GM18520 (cell line): ENCODE measurements at regions not wholly inside any gene's neighbourhood (a gene's known extent, or its start where the extent isn't known, plus 50 kb on each side); places are given as distances from the start of the nearest gene placed in this dataset.
"Not testable (repeated sequence)": the region's sequence is repeated elsewhere in the genome, so short reads cannot be mapped to it uniquely, and the experiment has no call there.

Experiments
- ATAC-seq: cut with Tn5 transposase; IDR thresholded peaks from one replicate; pipeline ENCODE4 v1.9.1; 2021; ENCODE audit not compliant: unreplicated experiment

DNA sequence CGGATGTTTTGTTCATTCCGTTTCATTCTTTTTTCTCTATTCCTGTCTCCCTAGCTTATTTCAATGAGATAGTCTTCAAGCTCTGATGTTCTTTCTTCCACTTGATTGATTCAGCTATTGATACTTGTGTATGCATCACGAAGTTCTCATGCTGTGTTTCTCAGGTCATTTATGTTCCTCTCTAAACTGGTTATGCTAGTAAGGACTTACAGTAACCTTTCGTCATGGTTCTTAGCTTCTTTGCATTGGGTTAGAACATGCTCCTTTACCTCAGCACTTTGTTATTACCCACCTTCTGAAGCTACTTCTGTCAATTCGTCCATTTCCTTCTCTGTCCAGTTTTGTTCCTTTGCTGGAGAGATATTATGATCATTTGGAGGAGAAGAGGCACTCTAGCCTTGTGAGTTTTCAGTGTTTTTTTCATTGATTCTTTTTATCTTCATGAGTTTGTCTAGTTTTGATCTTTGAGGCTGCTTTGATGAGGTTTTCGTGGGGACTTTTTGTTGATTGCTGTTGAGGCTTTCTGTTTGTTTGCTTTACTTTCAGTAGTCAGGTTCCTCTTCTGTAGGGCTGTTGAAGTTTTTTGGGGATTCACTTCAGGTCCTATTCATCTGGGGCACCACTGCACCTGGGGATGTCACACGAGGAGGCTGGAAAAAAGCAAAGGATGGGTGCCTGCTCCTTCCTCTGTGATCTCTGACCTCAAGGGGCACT, 496.9 kb upstream of the LRRC7 start:
- no peak for ATAC-seq

DNA sequence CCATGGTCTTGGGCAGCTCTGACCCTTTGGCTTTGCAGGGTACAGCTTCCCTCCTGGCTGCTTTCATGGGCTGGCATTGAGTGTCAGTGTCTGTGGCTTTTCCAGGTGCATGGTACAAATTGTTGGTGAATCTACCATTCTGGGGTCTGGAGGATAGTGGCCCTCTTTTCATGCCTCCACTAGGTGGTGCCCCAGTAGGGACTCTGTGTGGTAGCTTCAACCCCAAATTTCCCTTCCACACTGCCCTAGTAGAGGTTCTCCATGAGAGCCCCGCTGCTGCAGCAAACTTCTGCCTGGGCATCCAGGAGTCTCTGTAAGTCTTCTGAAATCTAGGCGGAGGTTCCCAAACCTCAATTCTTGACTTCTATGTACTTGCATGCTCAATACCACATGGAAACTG, 494.5 kb upstream of the LRRC7 start:
- no peak for ATAC-seq

- ATAC-seq: no peak
Observed at GRCh38 chr1:69076631-69077030, 491.1 kb upstream of the LRRC7 start.

DNA sequence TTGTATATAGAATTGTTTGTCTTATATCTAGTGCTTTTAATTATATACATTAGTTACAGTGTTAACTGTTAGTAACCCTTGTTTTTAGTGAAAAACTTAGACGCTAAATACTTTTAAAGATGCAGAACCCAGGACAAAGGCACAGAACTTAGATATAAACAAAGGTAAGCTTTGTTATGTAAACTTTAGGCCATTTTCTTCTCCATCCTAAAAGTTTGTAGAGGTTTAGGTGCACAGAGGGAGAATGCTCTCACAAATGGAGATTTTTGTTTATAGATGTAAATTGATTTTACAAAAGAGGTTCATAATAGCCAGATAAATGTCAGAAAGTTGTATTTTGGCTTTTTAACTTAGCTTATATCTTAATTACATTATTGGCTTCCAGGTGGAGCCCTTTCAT, 490.5 kb upstream of the LRRC7 start:
- no peak for ATAC-seq

- no peak for ATAC-seq
Observed at GRCh38 chr1:69077633-69078032, 490.1 kb upstream of the LRRC7 start.

- ATAC-seq: no peak
Observed at GRCh38 chr1:69081668-69082067, 486.1 kb upstream of the LRRC7 start.

DNA sequence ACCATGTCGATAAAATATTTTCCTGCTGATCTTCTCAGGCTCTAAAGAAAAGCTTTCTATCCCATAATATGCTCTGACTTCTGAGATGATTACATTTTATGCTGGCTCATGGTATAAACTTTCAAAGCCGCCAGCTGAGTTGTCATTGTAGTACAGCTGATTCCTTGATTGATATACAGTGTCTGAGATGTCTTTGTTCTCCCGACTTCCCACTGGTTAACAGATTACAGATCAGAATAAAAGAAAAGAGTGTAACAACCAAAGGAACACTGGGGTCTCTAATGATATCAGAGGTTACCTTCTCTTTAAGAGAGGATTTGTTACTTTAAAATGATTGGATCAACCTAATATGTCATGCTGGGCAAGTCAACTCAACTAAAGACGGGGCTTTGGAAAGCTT, 485.4 kb upstream of the LRRC7 start:
- no peak for ATAC-seq

DNA sequence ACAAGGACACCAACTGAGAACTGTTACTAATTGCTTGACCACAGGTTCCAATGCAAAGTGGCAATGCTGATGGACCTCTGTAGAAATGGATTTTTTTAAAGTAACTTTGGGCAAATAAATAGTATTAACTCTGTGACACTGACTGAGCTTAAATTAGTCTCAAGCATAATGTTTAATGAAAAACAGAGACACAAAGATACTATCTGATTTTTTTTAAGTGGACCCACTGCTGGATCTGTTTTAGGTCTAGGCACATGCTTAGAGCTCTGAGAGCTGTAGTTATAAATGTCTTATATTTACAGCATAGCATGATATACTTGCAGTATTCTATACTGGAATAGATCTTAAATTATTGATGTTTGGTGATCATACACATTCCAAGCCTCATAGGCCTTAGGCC, 481.6 kb upstream of the LRRC7 start:
- no peak for ATAC-seq

- ATAC-seq: no peak
Observed at GRCh38 chr1:69088571-69088970, 479.2 kb upstream of the LRRC7 start.

DNA sequence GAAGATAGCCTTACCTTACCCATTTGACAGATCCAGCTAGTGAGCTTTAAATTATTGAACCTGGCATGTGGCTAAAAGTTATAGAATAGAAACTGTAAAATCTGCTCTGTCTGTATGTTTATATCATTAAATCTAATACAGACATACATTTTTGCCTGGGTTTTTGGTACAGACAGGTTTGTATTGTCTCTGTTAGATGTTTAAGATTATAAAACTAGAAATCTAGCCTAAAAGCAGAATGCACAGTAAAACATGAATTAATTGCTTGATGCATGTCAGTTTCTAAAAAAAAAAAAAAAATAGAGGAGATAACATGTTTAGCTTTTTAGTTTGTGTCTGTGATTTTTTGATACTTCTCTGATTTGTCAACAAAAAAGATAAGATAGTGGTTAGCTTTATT, 477.6 kb upstream of the LRRC7 start:
- no peak for ATAC-seq

GRCh38 chr1:69090752-69091151, 477.0 kb upstream of the LRRC7 start:
- no peak for ATAC-seq

DNA sequence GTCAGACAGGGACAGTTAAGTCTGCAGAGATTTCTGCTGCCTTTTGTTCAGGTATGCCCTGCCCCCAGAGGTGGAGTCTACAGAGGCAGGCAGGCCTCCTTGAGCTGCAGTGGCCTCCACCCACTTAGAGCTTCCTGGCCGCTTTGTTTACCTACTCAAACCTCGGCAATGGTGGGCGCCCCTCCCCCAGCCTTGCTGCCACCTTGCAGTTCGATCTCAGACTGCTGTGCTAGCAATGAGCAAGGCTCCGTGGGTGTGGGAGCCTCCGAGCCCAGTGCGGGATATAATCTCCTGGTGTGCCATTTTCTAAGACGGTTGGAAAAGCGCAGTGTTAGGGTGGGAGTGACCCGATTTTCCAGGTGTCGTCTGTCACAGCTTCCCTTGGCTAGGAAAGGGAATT, 465.7 kb upstream of the LRRC7 start:
- not testable (repeated sequence) for ATAC-seq

DNA sequence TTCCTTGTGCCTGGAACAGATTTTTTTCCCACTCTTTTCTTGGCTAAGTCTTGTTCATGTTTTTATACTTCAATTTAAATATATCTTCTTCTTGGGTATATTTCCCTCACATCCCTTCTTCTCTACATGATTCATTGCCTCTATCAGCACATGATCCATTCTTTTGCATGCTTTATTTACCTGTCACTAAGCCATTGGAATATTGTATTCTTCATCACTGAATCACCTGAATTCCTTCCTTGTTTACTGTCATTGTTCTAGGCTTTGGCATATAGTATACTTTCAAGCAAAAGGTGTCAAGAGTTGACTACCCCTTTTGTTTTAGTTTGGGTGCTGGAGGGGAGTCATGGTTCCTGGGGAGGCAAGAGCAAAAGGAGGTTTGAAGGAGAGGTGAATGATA, 464.5 kb upstream of the LRRC7 start:
- ATAC-seq: no peak

DNA sequence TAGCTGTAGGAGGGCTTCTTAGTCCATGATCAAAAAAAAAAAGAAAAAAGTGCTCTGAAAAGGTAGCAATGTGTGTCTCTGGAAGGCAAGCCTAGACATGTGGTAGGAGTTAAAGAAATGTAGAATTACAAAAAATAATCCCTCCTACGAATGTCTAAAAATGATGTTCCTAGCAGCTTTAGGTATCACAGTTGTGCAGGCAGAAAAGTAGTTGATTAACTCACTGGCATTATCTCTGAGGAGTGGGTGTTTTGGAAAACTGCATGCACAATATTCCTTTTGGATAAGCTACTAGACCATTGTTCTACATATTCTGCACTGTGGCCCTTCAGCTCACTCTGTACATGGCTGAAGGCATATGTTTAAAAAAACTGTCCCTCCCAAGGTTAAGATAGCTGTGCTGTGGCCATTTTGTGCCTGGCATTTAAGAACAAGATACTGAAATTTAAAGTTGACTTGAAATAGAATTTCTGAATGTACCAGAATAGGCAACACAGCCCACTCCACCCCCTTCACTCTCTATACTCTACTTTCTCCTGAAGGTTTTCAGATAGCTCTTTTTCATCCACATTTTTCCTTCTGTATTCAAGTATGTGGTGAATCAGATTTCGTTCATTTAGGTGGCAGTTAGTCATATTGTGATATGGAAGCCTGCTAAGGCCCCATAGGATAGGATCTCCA, 463.9 kb upstream of the LRRC7 start:
- no peak for ATAC-seq

GRCh38 chr1:69104894-69105293, 462.8 kb upstream of the LRRC7 start:
- ATAC-seq: no peak

DNA sequence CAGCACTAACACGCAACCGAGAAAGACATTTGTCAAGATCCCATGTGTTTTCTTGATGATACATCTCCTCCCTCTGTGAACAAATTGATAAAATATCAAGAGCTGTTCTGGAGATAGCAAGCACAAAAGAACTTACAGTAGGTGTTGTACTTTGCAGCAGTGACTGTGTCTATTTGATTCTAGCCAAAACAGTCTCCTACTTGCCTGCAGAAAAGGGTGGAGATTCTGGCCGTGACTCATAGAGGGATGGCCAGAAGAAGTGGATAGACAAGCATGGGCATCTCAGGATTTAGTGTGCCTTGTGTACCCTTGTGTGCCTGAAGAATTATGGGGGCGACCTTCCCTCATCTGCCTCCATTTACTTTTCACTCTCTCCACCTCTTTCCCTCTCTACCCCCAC, 458.4 kb upstream of the LRRC7 start:
- ATAC-seq: no peak

- ATAC-seq: no peak
Observed at GRCh38 chr1:69110851-69111250, 456.9 kb upstream of the LRRC7 start.

- ATAC-seq: not testable (repeated sequence)
Observed at GRCh38 chr1:69120126-69120741, 447.5 kb upstream of the LRRC7 start.

- no peak for ATAC-seq
Observed at GRCh38 chr1:69120817-69121216, 446.9 kb upstream of the LRRC7 start.

DNA sequence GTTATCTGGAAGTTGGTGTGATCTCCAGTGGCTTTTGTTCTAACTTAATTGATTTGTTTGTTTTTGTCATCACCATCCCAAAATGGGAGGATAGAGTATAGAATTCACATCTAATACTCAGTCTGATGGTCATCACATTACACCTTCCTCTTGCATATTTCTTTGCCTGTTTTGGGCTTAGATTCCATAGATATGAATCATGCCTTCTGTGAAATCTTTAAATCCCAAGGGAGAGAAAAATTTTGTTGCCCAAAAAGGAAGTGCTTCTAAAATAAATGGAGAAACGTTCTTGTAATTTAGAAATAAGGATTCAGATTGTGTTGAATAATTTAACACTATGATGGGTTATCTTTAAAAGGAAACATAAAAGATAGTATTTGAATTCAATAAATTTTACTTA, 446.0 kb upstream of the LRRC7 start:
- ATAC-seq: no peak

GRCh38 chr1:69122373-69122772, 445.3 kb upstream of the LRRC7 start:
- ATAC-seq: no peak

- ATAC-seq: no peak
Observed at GRCh38 chr1:69123486-69123885, 444.2 kb upstream of the LRRC7 start.
